ENCODE measurements at regions not wholly inside any gene's neighbourhood (a gene's known extent, or its start where the extent isn't known, plus 50 kb on each side); places are given as distances from the start of the nearest gene placed in this dataset.

- no peak overlapping the region for H3K9ac ChIP-seq (ENCODE audit: extremely low read depth, insufficient read length, low read length)
- H2BK12ac ChIP-seq (ENCODE audit: insufficient read length, low read depth, low read length) = no peak overlapping the region
- no peak overlapping the region for H3K56ac ChIP-seq (ENCODE audit: insufficient read length, low read depth, low read length)
- H3K14ac ChIP-seq (ENCODE audit: insufficient read depth, low read length) = no peak overlapping the region
- peak overlapping the region in 1 of 3 experiments; percentile 89; a peak in 2 of 7 replicates for H3K27ac Mint-ChIP-seq
- H3K27ac ChIP-seq (ENCODE audit: insufficient read length, low read depth, low read length) = no peak overlapping the region
- TF ChIP-seq CTCF (conservative IDR thresholded peaks at IDR 0.05) = no peak
- H3K4me2 ChIP-seq (ENCODE audit: insufficient read depth, insufficient read length, low read length) = no peak overlapping the region
- no peaks in the 10 kb centered on the region for H3K36me3 Mint-ChIP-seq (ENCODE audit: insufficient read depth in 1 of 3, low read depth in 3 of 3)
- H2AFZ ChIP-seq (ENCODE audit: low read length) = no peak overlapping the region
- no peaks in the 10 kb centered on the region for H3K79me1 ChIP-seq (ENCODE audit: insufficient read depth, low read depth, low read length, poor library complexity, severe bottlenecking)
- H2BK5ac ChIP-seq (ENCODE audit: insufficient read length, low read length) = no peak overlapping the region
- H3K23ac ChIP-seq (ENCODE audit: insufficient read length, low read depth, low read length) = no peak overlapping the region
- no peak overlapping the region for H3K4me3 Mint-ChIP-seq
- no peak overlapping the region for H2BK120ac ChIP-seq (ENCODE audit: low read depth, low read length, poor library complexity, severe bottlenecking)
- no CpG with 5 or more reads among the region's 14 CpGs for WGBS (ENCODE audit: extremely low coverage, insufficient read length, low lambda C conversion rate)
- H3K4me1 ChIP-seq (ENCODE audit: insufficient read depth, low read length) = peaks cover 5% of the 10 kb centered on the region; the same call in 1 of the 2 replicates
- H3K4me1 Mint-ChIP-seq = peaks cover 15 to 17% of the 10 kb centered on the region in 2 experiments
- H4K20me1 ChIP-seq (ENCODE audit: control insufficient read depth, insufficient read depth, insufficient read length) = no peaks in the 10 kb centered on the region
- H3K9me3 ChIP-seq (ENCODE audit: control insufficient read depth, low read depth, low read length) = no peaks in the 10 kb centered on the region
- no peak overlapping the region for H4K5ac ChIP-seq (ENCODE audit: insufficient read length, low read depth, low read length)
- H2BK20ac ChIP-seq (ENCODE audit: low read depth, low read length, poor library complexity, severe bottlenecking) = no peak overlapping the region
- H3K27me3 Mint-ChIP-seq (ENCODE audit: low read depth) = no peaks in the 10 kb centered on the region; the same call in 1 of the 2 replicates
- no peak overlapping the region for H4K8ac ChIP-seq (replicated peaks; ENCODE audit: insufficient read length, low read depth, low read length)
- H2BK15ac ChIP-seq (ENCODE audit: low read depth, low read length) = no peak overlapping the region
- H3K18ac ChIP-seq (ENCODE audit: insufficient read length, low read depth, low read length) = no peak overlapping the region
- DNase-seq = peak; percentile 17
- no peak overlapping the region for H2AK5ac ChIP-seq (ENCODE audit: insufficient read length, low read length)
- no peaks in the 10 kb centered on the region for H3K79me2 ChIP-seq (ENCODE audit: insufficient read depth, low read length)
- H3K23me2 ChIP-seq (ENCODE audit: insufficient read length, low read depth, low read length, poor library complexity, severe bottlenecking) = no peaks in the 10 kb centered on the region
- H3T11ph ChIP-seq (ENCODE audit: low read length) = no peak overlapping the region
- no peak overlapping the region for H4K91ac ChIP-seq (ENCODE audit: insufficient read length, low read depth, low read length)
- no peak overlapping the region for H3K4ac ChIP-seq (ENCODE audit: low read depth, low read length)
- H3K9me3 Mint-ChIP-seq = no peaks in the 10 kb centered on the region
- H3K27me3 ChIP-seq (ENCODE audit: insufficient read depth, low read length) = no peaks in the 10 kb centered on the region
These were observed 99.7 kb upstream of the ENPP6 start for GRCh38 chr4:184317234-184317918.
